DND-41 (cell line): ENCODE measurements at regions not wholly inside any gene's neighbourhood (a gene's known extent, or its start where the extent isn't known, plus 50 kb on each side); places are given as distances from the start of the nearest gene placed in this dataset.

ENCODE experiments used
- ATAC-seq: fragments of 200-7000 bp; cut with Tn5 transposase; 3 replicates; pipeline ENCODE4 v1.9.1; 2021; ENCODE audit warnings: low read depth; ENCODE audit not compliant: insufficient read depth
- DNase-seq: peaks from one replicate; pipeline ENCODE4 v3.0.0-alpha.2; 2020
- H2AFZ ChIP-seq: 2 replicates; pipeline ENCODE4 v1.6.0; 2012; ENCODE audit warnings: low read depth, low read length
- H3K27ac ChIP-seq: 2 replicates; pipeline ENCODE4 v1.5.1; 2012; ENCODE audit warnings: low read length, inconsistent platforms
- H3K27me3 ChIP-seq: fragments of 200-600 bp; sonication (generic); 2 replicates; pipeline ENCODE4 v1.6.0; 2012; ENCODE audit warnings: low read length, mild to moderate bottlenecking, inconsistent platforms; ENCODE audit not compliant: insufficient read depth, poor library complexity
- H3K36me3 ChIP-seq: 2 replicates; pipeline ENCODE4 v1.5.1; 2012; ENCODE audit warnings: low read length, inconsistent platforms; ENCODE audit not compliant: insufficient read depth
- H3K4me1 ChIP-seq: 2 replicates; pipeline ENCODE4 v1.5.1; 2012; ENCODE audit warnings: mild to moderate bottlenecking, low read length; ENCODE audit not compliant: insufficient read depth
- H3K4me2 ChIP-seq: 2 replicates; pipeline ENCODE4 v1.6.0; 2012; ENCODE audit warnings: mild to moderate bottlenecking, moderate library complexity, low read length, inconsistent platforms; ENCODE audit not compliant: insufficient read depth
- H3K4me3 ChIP-seq, 2 experiments: fragments of 200-600 bp in 1 of 2; shearing (Covaris generic) in 1 of 2; 2 replicates each; pipeline ENCODE4 v1.5.1; 2012 to 2016; ENCODE audit warnings: inconsistent platforms in 2 of 2, low read length in 2 of 2, mild to moderate bottlenecking in 2 of 2, low read depth in 1 of 2, moderate library complexity in 1 of 2
- H3K79me2 ChIP-seq: 2 replicates; pipeline ENCODE4 v1.6.0; 2012; ENCODE audit warnings: low read length, inconsistent platforms; ENCODE audit not compliant: insufficient read depth
- H3K9ac ChIP-seq: 2 replicates; pipeline ENCODE4 v1.6.0; 2012; ENCODE audit warnings: low read depth, mild to moderate bottlenecking, inconsistent platforms, low read length, moderate library complexity
- H3K9me3 ChIP-seq: 2 replicates; pipeline ENCODE4 v1.5.1; 2012; ENCODE audit warnings: low read length, moderate library complexity, mild to moderate bottlenecking, inconsistent platforms; ENCODE audit not compliant: insufficient read depth, severe bottlenecking
- H4K20me1 ChIP-seq: 2 replicates; pipeline ENCODE4 v1.6.0; 2012; ENCODE audit warnings: low read length; ENCODE audit not compliant: insufficient read depth
- CTCF ChIP-seq: IDR thresholded peaks from 2 replicates; pipeline ENCODE4 v1.5.1; 2012; ENCODE audit warnings: borderline replicate concordance, low read length, moderate library complexity, mild to moderate bottlenecking; ENCODE audit not compliant: poor library complexity, severe bottlenecking; ENCODE audit errors: extremely low read depth
- EZH2 ChIP-seq: IDR thresholded peaks from 3 replicates; pipeline ENCODE4 v1.6.1; 2012; ENCODE audit warnings: borderline replicate concordance, low read depth, mild to moderate bottlenecking, moderate library complexity, low read length, inconsistent platforms; ENCODE audit not compliant: severe bottlenecking

- no peak overlapping the region for H3K27ac ChIP-seq
- H3K9me3 ChIP-seq, result no peaks in the 10 kb centered on the region
- no peak overlapping the region for H2AFZ ChIP-seq
- no peaks in the 10 kb centered on the region for H4K20me1 ChIP-seq
- H3K4me2 ChIP-seq, result no peak overlapping the region
- TF ChIP-seq EZH2, result no peak
- no peak for TF ChIP-seq CTCF
- no peaks in the 10 kb centered on the region for H3K4me1 ChIP-seq
- no peak for ATAC-seq
- no peak for DNase-seq
- no peaks in the 10 kb centered on the region for H3K36me3 ChIP-seq
- no peaks in the 10 kb centered on the region for H3K27me3 ChIP-seq
- H3K4me3 ChIP-seq, result no peak overlapping the region
- no peak overlapping the region for H3K9ac ChIP-seq
- no peaks in the 10 kb centered on the region for H3K79me2 ChIP-seq
Measured at GRCh38 chr13:85974608-85975366, 175.6 kb upstream of the SLITRK6 start.

DNA sequence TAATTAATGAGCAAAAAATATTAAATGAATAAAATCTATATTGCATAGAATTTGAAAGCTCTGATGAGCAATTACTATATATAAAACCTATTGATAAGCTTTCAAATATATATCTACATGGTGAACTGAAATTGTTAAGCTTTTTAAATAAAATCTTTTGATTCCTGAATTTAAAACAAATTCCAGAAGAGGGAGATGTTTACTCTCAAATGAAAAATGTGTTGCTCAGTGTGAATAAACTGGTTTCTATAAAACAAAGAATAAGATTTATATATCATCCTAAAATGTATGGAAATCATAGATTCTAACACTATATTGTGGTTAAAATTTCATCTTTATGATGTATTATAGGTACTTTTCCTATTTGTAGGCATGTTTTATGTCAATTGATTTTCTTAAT lies 171.5 kb upstream of the SLITRK6 start:
- no peak overlapping the region for H3K4me2 ChIP-seq
- H3K4me3 ChIP-seq, result no peak overlapping the region
- H4K20me1 ChIP-seq, result no peaks in the 10 kb centered on the region
- no peak overlapping the region for H3K9ac ChIP-seq
- no peaks in the 10 kb centered on the region for H3K79me2 ChIP-seq
- DNase-seq (no peak), ATAC-seq (no peak)
- H3K27me3 ChIP-seq, result no peaks in the 10 kb centered on the region
- H3K27ac ChIP-seq, result no peak overlapping the region
- peaks cover 8% of the 10 kb centered on the region for H3K9me3 ChIP-seq
- no peaks in the 10 kb centered on the region for H3K4me1 ChIP-seq
- no peak overlapping the region for H2AFZ ChIP-seq
- TF ChIP-seq CTCF (no peak), EZH2 (no peak)
- H3K36me3 ChIP-seq, result no peaks in the 10 kb centered on the region

DNA sequence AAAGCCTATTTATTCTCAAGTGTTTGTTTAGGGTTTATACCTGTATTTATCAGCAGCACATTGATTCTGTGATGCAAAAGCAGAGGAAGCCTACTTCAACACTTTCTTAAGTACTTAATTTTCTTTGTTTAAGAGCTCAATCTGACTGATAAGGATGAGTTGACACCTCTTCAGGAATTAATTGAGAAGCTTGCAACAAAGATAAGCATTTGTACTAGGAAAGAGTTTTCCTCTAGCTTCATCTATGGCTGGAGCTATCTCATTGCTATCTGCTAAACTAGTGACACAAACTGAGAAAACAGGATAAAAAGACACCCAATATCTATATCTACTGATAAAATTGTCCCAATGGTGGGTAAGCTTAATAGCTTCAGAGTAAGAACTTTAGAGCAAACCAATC lies 170.1 kb upstream of the SLITRK6 start:
- DNase-seq, result no peak
- no peak for TF ChIP-seq CTCF

More for the DNA sequence above, 170.1 kb upstream of the SLITRK6 start:
- no peaks in the 10 kb centered on the region for H3K4me1 ChIP-seq
- H3K27ac ChIP-seq, result no peak overlapping the region
- no peak overlapping the region for H3K4me3 ChIP-seq
- no peaks in the 10 kb centered on the region for H3K36me3 ChIP-seq
- peaks cover 8% of the 10 kb centered on the region for H3K9me3 ChIP-seq
- no peaks in the 10 kb centered on the region for H3K79me2 ChIP-seq
- no peak overlapping the region for H3K9ac ChIP-seq
- no peak overlapping the region for H2AFZ ChIP-seq
- ATAC-seq, result no peak
- H3K27me3 ChIP-seq, result no peaks in the 10 kb centered on the region
- no peaks in the 10 kb centered on the region for H4K20me1 ChIP-seq
- H3K4me2 ChIP-seq, result no peak overlapping the region
